Neural cell (in vitro differentiated cells): ENCODE measurements at regions not wholly inside any gene's neighbourhood (a gene's known extent, or its start where the extent isn't known, plus 50 kb on each side); places are given as distances from the start of the nearest gene placed in this dataset.

Experiments used
- H2AFZ ChIP-seq: fragments of 200-600, 300-800 bp; sonication (generic), shearing (Covaris generic); 2 replicates; pipeline ENCODE4 v1.6.0; 2014; ENCODE audit warnings: low read depth, mild to moderate bottlenecking, antibody characterized with exemption, low read length, moderate library complexity
- H3F3A ChIP-seq: fragments of 200-600 bp; shearing (Covaris generic); 2 replicates; pipeline ENCODE4 v1.6.1; 2016; ENCODE audit warnings: mild to moderate bottlenecking, moderate library complexity, mixed read lengths, antibody characterized with exemption, low read length; ENCODE audit not compliant: insufficient read depth, poor library complexity, severe bottlenecking
- H3K27ac ChIP-seq: fragments of 200-600, 300-800 bp; sonication (generic), shearing (Covaris generic); 2 replicates; pipeline ENCODE4 v1.5.1; 2014; ENCODE audit warnings: mild to moderate bottlenecking, low read length, moderate library complexity
- H3K27me3 ChIP-seq: fragments of 300-800, 200-600 bp; sonication (generic), shearing (Covaris generic); 2 replicates; pipeline ENCODE4 v1.6.0; 2014; ENCODE audit warnings: mild to moderate bottlenecking, low read depth, low read length, moderate library complexity; ENCODE audit not compliant: insufficient read depth
- H3K36me3 ChIP-seq: fragments of 300-800, 200-600 bp; sonication (generic), shearing (Covaris generic); 2 replicates; pipeline ENCODE4 v1.5.1; 2014; ENCODE audit warnings: mild to moderate bottlenecking, antibody characterized with exemption, low read length, moderate library complexity; ENCODE audit not compliant: insufficient read depth
- H3K4me2 ChIP-seq: fragments of 300-800, 200-600 bp; sonication (generic), shearing (Covaris generic); 2 replicates; pipeline ENCODE4 v1.6.0; 2014; ENCODE audit warnings: mild to moderate bottlenecking, low read length
- H3K4me3 ChIP-seq: fragments of 300-800, 200-600 bp; sonication (generic), shearing (Covaris generic); 2 replicates; pipeline ENCODE4 v1.5.1; 2014; ENCODE audit warnings: mild to moderate bottlenecking, low read length, moderate library complexity
- H3K79me2 ChIP-seq: fragments of 200-600 bp; shearing (Covaris generic); replicated peaks from 2 replicates; pipeline ENCODE4 v1.6.0; 2014; ENCODE audit warnings: mild to moderate bottlenecking, low read length, moderate library complexity; ENCODE audit not compliant: insufficient read depth
- H3K9ac ChIP-seq: fragments of 300-800, 200-600 bp; sonication (generic), shearing (Covaris generic); 2 replicates; pipeline ENCODE4 v1.6.1; 2016; ENCODE audit warnings: mild to moderate bottlenecking, low read length, mixed read lengths
- H3K9me2 ChIP-seq: fragments of 200-600 bp; shearing (Covaris generic); 2 replicates; pipeline ENCODE4 v1.6.1; 2016; ENCODE audit warnings: mild to moderate bottlenecking, low read length, mixed read lengths; ENCODE audit not compliant: insufficient read depth
- H3K9me3 ChIP-seq: fragments of 200-600, 300-800 bp; sonication (generic), shearing (Covaris generic); 2 replicates; pipeline ENCODE4 v1.6.1; 2016; ENCODE audit warnings: mild to moderate bottlenecking, mixed run types, low read length, moderate library complexity, mixed read lengths
- H4K20me1 ChIP-seq: fragments of 200-600 bp; shearing (Covaris generic); 2 replicates; pipeline ENCODE4 v1.6.1; 2016; ENCODE audit warnings: mild to moderate bottlenecking, mixed run types; ENCODE audit not compliant: insufficient read depth
- EP300 ChIP-seq: fragments of 450-650 bp; conservative IDR thresholded peaks from 2 replicates; pipeline ENCODE4 v1.6.1; 2014; ENCODE audit warnings: antibody characterized with exemption, mild to moderate bottlenecking, moderate library complexity; ENCODE audit not compliant: poor library complexity, severe bottlenecking
- EZH2 ChIP-seq: fragments of 200-600, 300-800 bp; shearing (Covaris generic), sonication (generic); IDR thresholded peaks from 2 replicates; pipeline ENCODE4 v1.6.1; 2014; ENCODE audit warnings: antibody characterized with exemption, low read length, borderline replicate concordance, mild to moderate bottlenecking; ENCODE audit not compliant: insufficient read depth, poor library complexity, severe bottlenecking
- MXI1 ChIP-seq: fragments of 450-650 bp; conservative IDR thresholded peaks from 2 replicates; pipeline ENCODE4 v1.6.1; 2014; ENCODE audit warnings: antibody characterized with exemption, mild to moderate bottlenecking; ENCODE audit not compliant: poor library complexity, severe bottlenecking
- POLR2AphosphoS5 ChIP-seq: IDR thresholded peaks from 2 replicates; pipeline ENCODE4 v1.6.1; 2012
- RAD21 ChIP-seq: fragments of 450-650 bp; conservative IDR thresholded peaks from 2 replicates; pipeline ENCODE4 v1.6.1; 2014; ENCODE audit warnings: antibody characterized with exemption, mild to moderate bottlenecking, moderate library complexity
- SMC3 ChIP-seq: fragments of 450-650 bp; conservative IDR thresholded peaks from 2 replicates; pipeline ENCODE4 v1.6.1; 2014; ENCODE audit warnings: antibody characterized with exemption, mild to moderate bottlenecking, moderate library complexity; ENCODE audit not compliant: poor library complexity
- TAF1 ChIP-seq: IDR thresholded peaks from 2 replicates; pipeline ENCODE4 v1.6.1; 2012; ENCODE audit warnings: low read depth
- TF ChIP-seq, protein P1 (sequence below): fragments of 450-650 bp; IDR thresholded peaks from 2 replicates; pipeline ENCODE4 v1.5.1; 2014; ENCODE audit warnings: antibody characterized with exemption, mild to moderate bottlenecking, moderate library complexity; ENCODE audit not compliant: poor library complexity, severe bottlenecking
- TF ChIP-seq, protein P2 (sequence below): IDR thresholded peaks from 2 replicates; pipeline ENCODE4 v1.6.1; 2012; ENCODE audit warnings: borderline replicate concordance

DNA sequence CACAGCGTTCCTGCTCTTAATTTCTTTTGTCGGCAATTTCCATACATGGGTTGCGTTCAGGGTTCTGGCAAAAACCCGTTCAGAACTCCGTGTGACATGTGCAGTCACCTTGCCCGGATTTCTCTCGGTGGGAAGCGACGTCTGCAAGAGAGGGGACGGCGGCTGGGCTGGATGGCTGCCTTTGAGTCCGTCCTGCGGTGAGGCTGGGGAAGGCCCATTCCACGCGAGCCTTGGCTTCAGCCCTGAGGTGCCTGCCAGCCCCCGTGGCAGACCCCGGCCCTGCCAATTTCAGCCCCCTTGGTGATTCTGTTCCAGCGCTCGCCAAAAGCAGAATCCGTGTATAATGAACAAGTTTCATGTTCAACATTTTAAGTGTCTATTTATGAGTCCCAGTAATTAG lies 72.6 kb upstream of the TSHZ3 start:
- H3K27ac ChIP-seq = no peak overlapping the region
- H3F3A ChIP-seq = no peaks in the 10 kb centered on the region
- H3K27me3 ChIP-seq = no peaks in the 10 kb centered on the region
- H3K4me2 ChIP-seq = no peak overlapping the region
- peak overlapping the region; percentile 7 for H3K4me3 ChIP-seq
- TF ChIP-seq, protein P1, sequence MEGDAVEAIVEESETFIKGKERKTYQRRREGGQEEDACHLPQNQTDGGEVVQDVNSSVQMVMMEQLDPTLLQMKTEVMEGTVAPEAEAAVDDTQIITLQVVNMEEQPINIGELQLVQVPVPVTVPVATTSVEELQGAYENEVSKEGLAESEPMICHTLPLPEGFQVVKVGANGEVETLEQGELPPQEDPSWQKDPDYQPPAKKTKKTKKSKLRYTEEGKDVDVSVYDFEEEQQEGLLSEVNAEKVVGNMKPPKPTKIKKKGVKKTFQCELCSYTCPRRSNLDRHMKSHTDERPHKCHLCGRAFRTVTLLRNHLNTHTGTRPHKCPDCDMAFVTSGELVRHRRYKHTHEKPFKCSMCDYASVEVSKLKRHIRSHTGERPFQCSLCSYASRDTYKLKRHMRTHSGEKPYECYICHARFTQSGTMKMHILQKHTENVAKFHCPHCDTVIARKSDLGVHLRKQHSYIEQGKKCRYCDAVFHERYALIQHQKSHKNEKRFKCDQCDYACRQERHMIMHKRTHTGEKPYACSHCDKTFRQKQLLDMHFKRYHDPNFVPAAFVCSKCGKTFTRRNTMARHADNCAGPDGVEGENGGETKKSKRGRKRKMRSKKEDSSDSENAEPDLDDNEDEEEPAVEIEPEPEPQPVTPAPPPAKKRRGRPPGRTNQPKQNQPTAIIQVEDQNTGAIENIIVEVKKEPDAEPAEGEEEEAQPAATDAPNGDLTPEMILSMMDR = no peak
- no peak for TF ChIP-seq SMC3
- no peak for TF ChIP-seq POLR2AphosphoS5
- H4K20me1 ChIP-seq = no peaks in the 10 kb centered on the region
- no peaks in the 10 kb centered on the region for H3K79me2 ChIP-seq
- no peaks in the 10 kb centered on the region for H3K36me3 ChIP-seq
- no peak overlapping the region for H2AFZ ChIP-seq
- H3K9me3 ChIP-seq = no peaks in the 10 kb centered on the region
- no peaks in the 10 kb centered on the region for H3K9me2 ChIP-seq
- H3K9ac ChIP-seq = no peak overlapping the region

DNA sequence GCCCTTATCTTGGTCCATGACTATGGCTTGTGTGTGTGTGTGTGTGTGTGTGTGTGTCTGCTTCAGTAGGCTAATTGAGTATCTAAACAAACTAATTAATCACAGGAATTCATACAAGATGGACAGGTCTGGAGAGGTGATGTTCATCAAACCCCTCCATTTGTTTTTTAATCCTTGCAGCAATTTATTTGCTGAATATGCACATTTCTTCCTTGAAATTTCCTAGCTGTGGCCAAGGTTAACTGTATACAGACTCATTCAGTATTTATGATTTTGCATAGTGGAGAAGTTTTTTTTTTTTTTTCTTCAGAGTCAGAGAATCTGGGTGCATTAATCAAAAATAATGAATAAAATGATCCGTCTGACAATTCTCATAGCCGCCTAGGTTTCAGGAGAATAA lies 74.7 kb upstream of the TSHZ3 start:
- Histone ChIP-seq H3F3A (no peaks in the 10 kb centered on the region), H3K4me3 (no peak overlapping the region), H3K9me2 (no peaks in the 10 kb centered on the region), H3K79me2 (no peaks in the 10 kb centered on the region), H3K27ac (no peak overlapping the region), H4K20me1 (no peaks in the 10 kb centered on the region), H3K9me3 (no peaks in the 10 kb centered on the region), H3K9ac (no peak overlapping the region), H2AFZ (no peak overlapping the region), H3K36me3 (no peaks in the 10 kb centered on the region), H3K27me3 (no peaks in the 10 kb centered on the region), H3K4me2 (no peak overlapping the region)
- TF ChIP-seq, protein P1 = no peak
- TF ChIP-seq EP300 (no peak), MXI1 (no peak)

DNA sequence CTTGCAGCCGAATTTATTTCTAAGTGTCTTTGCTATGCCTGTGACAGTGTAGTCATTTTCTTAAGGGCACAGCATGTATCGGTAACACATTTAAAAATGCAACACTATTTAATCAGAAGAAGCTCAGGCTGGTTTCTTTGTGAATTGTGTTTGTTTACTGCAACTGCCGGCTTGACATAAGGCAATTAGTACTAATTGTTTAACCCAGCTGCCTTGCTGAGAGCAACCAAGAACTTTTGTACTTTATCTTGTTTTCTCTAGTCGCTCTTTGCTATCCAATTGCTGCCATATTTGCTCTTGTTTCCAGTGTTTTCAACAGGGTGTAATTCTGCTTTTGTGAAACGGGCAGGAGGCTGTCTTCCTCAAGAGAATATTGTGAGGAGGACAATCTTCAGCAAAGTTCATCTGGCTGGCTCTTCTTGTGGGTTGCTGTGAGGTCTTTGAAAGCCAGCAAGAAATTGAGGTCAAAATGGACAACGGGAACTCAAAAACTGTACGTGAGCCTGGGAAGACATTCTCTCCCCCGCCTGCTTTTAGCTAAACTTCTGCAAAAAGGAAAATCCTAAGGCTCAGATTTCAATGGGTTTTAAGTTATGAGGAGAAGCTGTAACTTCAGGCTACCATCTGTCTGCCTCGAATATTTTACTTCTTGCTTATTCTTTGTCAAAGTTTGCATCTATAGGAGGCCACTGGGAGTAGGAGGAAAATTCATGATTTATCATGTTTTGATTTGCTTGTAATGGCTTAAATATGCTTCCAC lies 75.8 kb upstream of the TSHZ3 start:
- Histone ChIP-seq H3K9me2 (no peaks in the 10 kb centered on the region), H2AFZ (no peak overlapping the region), H3K4me3 (no peak overlapping the region), H4K20me1 (no peaks in the 10 kb centered on the region), H3K27ac (no peak overlapping the region), H3K9me3 (no peaks in the 10 kb centered on the region), H3K9ac (no peak overlapping the region), H3K27me3 (no peaks in the 10 kb centered on the region), H3K4me2 (no peak overlapping the region), H3K36me3 (no peaks in the 10 kb centered on the region), H3K79me2 (no peaks in the 10 kb centered on the region), H3F3A (no peaks in the 10 kb centered on the region)
- TF ChIP-seq, protein P1 = no peak
- TF ChIP-seq RAD21 = no peak
- no peak for TF ChIP-seq SMC3
- TF ChIP-seq MXI1 = no peak
- no peak for TF ChIP-seq POLR2AphosphoS5
- TF ChIP-seq TAF1 = no peak
- no peak for TF ChIP-seq EZH2
- no peak for TF ChIP-seq EP300
- TF ChIP-seq, protein P2, sequence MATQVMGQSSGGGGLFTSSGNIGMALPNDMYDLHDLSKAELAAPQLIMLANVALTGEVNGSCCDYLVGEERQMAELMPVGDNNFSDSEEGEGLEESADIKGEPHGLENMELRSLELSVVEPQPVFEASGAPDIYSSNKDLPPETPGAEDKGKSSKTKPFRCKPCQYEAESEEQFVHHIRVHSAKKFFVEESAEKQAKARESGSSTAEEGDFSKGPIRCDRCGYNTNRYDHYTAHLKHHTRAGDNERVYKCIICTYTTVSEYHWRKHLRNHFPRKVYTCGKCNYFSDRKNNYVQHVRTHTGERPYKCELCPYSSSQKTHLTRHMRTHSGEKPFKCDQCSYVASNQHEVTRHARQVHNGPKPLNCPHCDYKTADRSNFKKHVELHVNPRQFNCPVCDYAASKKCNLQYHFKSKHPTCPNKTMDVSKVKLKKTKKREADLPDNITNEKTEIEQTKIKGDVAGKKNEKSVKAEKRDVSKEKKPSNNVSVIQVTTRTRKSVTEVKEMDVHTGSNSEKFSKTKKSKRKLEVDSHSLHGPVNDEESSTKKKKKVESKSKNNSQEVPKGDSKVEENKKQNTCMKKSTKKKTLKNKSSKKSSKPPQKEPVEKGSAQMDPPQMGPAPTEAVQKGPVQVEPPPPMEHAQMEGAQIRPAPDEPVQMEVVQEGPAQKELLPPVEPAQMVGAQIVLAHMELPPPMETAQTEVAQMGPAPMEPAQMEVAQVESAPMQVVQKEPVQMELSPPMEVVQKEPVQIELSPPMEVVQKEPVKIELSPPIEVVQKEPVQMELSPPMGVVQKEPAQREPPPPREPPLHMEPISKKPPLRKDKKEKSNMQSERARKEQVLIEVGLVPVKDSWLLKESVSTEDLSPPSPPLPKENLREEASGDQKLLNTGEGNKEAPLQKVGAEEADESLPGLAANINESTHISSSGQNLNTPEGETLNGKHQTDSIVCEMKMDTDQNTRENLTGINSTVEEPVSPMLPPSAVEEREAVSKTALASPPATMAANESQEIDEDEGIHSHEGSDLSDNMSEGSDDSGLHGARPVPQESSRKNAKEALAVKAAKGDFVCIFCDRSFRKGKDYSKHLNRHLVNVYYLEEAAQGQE = no peak
